ENCODE measurements at regions not wholly inside any gene's neighbourhood (a gene's known extent, or its start where the extent isn't known, plus 50 kb on each side); places are given as distances from the start of the nearest gene placed in this dataset.
A peak's percentile ranks its signal among the peaks of the same experiment; 100 is the strongest.

- no peaks in the 10 kb centered on the region for H3K27me3 ChIP-seq (ENCODE audit: control insufficient read depth, insufficient read depth, low read length)
- no peaks in the 10 kb centered on the region for H3K36me3 ChIP-seq (ENCODE audit: control insufficient read depth, insufficient read depth, low read length)
- H3K4me3 ChIP-seq (ENCODE audit: low read depth, low read length) = no peak overlapping the region
- ChIA-PET CTCF (no interaction called here), POLR2A (no interaction called here)
- peak; percentile 21 for DNase-seq (ENCODE audit: low read depth)
- TF ChIP-seq CTCF (IDR thresholded peaks at IDR 0.05; ENCODE audit: insufficient read depth, low read depth, low read length) = no peak
Observed at GRCh38 chr1:232328486-232329102, 301.3 kb downstream of the SIPA1L2 start.

GRCh38 chr1:232327899-232328298 is 302.0 kb downstream of the SIPA1L2 start:
- DNase-seq (ENCODE audit: low read depth) = no peak
- H3K36me3 ChIP-seq (ENCODE audit: control insufficient read depth, insufficient read depth, low read length) = no peaks in the 10 kb centered on the region
- CTCF ChIA-PET = no interaction called here
- no peak overlapping the region for H3K4me3 ChIP-seq (ENCODE audit: low read depth, low read length)
- POLR2A ChIA-PET = no interaction called here
- no peaks in the 10 kb centered on the region for H3K27me3 ChIP-seq (ENCODE audit: control insufficient read depth, insufficient read depth, low read length)
- no peak for TF ChIP-seq CTCF (IDR thresholded peaks at IDR 0.05; ENCODE audit: insufficient read depth, low read depth, low read length)

GRCh38 chr1:232327269-232327668 is 302.7 kb downstream of the SIPA1L2 start:
- Histone ChIP-seq H3K4me3 (ENCODE audit: low read depth, low read length) (no peak overlapping the region), H3K27me3 (ENCODE audit: control insufficient read depth, insufficient read depth, low read length) (no peaks in the 10 kb centered on the region), H3K36me3 (ENCODE audit: control insufficient read depth, insufficient read depth, low read length) (no peaks in the 10 kb centered on the region)
- TF ChIP-seq CTCF (IDR thresholded peaks at IDR 0.05; ENCODE audit: insufficient read depth, low read depth, low read length) = no peak
- POLR2A ChIA-PET = no interaction called here
- no peak for DNase-seq (ENCODE audit: low read depth)
- CTCF ChIA-PET = no interaction called here

- POLR2A ChIA-PET = no interaction called here
- Histone ChIP-seq H3K36me3 (ENCODE audit: control insufficient read depth, insufficient read depth, low read length) (no peaks in the 10 kb centered on the region), H3K27me3 (ENCODE audit: control insufficient read depth, insufficient read depth, low read length) (no peaks in the 10 kb centered on the region), H3K4me3 (ENCODE audit: low read depth, low read length) (no peak overlapping the region)
- no peak for TF ChIP-seq CTCF (IDR thresholded peaks at IDR 0.05; ENCODE audit: insufficient read depth, low read depth, low read length)
- DNase-seq (ENCODE audit: low read depth) = no peak
- CTCF ChIA-PET = interaction anchor here (0.8 kb wide), 1 partner anchor 19 kb away, joined by 3 read pairs; no protein-coding TSS in a partner anchor
Observed at GRCh38 chr1:232322162-232322734, 307.7 kb downstream of the SIPA1L2 start.

- POLR2A ChIA-PET = no interaction called here
Observed at GRCh38 chr1:232319518-232320210, 310.3 kb downstream of the SIPA1L2 start.

More at GRCh38 chr1:232319518-232320210, 310.3 kb downstream of the SIPA1L2 start:
- H3K36me3 ChIP-seq (ENCODE audit: control insufficient read depth, insufficient read depth, low read length) = no peaks in the 10 kb centered on the region
- CTCF ChIA-PET = interaction anchor here (0.7 kb wide), 1 partner anchor 62 kb away, joined by 3 read pairs; no protein-coding TSS in a partner anchor
- no peak for DNase-seq (ENCODE audit: low read depth)
- no peak for TF ChIP-seq CTCF (IDR thresholded peaks at IDR 0.05; ENCODE audit: insufficient read depth, low read depth, low read length)
- no peaks in the 10 kb centered on the region for H3K27me3 ChIP-seq (ENCODE audit: control insufficient read depth, insufficient read depth, low read length)
- H3K4me3 ChIP-seq (ENCODE audit: low read depth, low read length) = no peak overlapping the region
